NCI-H226 (cell line): ENCODE measurements at regions not wholly inside any gene's neighbourhood (a gene's known extent, or its start where the extent isn't known, plus 50 kb on each side); places are given as distances from the start of the nearest gene placed in this dataset.
"Not testable (repeated sequence)": the region's sequence is repeated elsewhere in the genome, so short reads cannot be mapped to it uniquely, and the experiment has no call there.

Experiments
- DNase-seq: peaks from one replicate; pipeline ENCODE4 v3.0.0-alpha.2; 2015

DNA sequence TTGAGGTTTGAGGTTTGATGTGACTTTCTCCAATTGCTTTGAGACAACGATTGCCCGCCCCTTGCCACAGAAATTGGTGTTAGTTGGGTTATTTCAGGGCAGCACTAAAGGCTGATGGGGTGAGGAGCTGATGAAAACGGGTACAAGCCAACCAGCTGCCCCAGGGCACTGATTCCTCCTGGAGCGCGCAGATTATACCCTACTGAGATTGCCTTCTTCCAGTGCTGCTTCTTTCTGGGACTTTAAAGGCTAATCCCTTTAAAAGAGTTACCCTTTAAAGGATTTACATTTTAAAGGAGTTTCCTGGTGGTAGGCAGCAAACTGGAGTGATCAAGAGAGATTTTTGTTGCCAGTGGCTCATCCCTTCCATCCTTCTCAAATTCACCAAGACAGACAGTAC is 1903.3 kb downstream of the KHDRBS2 start:
- not testable (repeated sequence) for DNase-seq

DNA sequence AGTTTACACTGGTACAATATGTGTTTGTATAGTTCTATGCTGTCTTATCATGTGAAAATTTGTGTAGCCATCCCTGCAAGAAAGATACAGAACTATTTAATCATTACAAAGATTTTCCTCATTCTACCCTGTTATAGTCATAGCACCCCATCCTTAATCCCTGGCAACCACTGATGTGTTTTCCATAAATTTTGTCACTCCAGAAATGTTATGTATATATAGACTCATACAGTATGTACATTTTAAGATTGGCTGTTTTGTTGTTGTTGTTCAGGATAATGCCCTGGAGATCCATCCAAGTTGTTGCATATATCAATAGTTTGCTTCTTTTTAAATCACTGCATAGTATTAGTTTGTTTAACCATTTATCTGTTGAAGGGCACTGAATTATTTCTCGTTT is 1911.9 kb downstream of the KHDRBS2 start:
- DNase-seq, result not testable (repeated sequence)

DNA sequence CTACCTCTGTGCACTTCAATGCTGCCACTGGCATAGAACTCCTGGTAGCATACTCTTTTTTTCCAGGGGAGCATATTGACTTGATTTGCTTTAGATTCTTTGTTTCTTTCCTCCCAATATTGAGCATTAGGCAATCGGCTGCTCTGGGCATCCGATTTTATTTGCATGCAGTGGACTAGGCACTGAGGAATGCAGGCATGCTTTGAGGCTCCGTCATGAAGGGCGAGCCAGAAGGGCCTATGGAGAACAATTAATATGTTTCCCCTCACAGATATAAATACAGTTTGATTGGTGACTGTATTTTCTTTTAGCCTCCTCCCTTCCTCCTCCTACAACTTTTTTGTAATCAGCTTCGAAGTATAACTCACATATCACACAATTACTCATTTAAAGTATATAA is 1918.2 kb downstream of the KHDRBS2 start:
- DNase-seq, result not testable (repeated sequence)

DNA sequence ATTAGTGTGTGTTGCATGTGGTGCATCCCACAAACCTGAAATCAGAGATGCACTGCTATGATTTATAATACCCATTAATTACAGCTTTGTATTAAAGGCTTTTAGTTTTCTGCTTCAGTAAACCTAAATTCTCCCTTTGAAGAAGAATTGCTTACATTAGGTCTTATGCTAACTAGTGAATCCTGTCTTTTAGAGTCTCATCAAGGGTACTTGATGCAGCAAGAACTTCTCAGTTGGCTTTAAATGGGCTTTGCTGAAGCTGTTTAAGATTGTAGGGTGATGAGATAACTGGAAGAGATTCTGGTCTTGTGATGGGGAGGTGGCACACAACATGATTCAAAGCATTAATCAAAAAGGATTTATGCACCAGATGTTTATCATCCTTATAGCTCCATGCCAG is 1920.1 kb downstream of the KHDRBS2 start:
- DNase-seq, result not testable (repeated sequence)

DNA sequence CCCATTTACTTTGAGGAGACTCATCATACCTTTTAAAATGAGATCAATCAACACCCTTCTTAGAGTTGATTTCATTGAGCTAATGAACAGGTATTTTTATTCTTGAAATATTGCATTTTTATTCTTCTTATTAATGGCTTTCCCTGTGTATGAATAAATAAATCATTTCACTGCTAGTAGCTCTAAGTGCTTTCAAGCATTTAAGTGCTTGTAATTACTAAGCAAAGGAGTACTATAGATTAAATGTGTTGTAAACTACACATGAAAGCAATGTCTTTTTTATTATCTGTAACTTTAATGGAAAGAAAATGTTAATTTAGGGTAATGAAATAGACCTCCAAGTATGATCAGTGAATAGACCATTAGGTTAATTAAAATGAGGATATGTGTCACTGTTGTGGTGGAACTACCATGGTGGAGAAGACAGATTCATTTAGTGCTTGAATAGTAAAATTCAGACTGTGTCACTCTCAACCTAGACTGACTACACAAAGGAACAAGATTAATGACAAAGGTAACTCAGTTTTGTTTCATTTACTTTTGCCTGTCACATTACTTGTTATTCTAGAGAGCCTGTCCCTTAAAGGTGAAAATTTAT is 1943.5 kb downstream of the KHDRBS2 start:
- DNase-seq, result not testable (repeated sequence)

DNA sequence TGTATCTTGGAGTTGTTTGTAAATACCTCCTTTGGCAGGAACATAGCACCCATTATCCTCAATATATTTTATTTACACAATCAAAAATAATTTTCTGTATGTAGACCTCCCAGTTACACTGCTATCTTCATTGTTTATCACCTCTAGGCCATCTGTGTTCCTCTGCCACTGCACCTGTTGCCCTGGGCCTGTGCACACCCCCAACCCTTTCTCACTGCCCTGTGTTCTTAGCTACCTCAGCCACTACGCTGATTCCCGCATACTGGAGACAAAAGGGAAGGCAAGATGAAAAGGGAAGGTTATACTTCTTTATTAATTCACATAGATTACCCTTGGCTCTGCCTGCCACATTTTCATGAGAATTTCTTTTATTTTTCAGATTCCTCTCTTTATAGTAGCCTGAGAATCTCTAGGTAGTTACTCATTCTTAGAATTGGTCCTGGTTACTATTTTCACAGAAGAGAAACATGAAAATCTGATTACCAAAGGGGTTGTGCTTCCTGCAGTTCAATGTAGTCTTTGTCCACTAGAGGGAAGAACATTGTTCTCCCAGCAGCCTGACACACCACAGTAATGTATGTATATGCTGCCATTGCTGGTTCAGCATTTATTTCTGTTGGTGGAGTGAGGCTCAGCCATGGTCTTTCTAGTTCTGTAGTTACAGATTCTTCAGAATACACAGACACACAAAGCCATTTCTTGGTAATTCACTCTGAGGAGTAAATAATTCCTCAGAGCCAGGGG is 1947.5 kb downstream of the KHDRBS2 start:
- not testable (repeated sequence) for DNase-seq

DNA sequence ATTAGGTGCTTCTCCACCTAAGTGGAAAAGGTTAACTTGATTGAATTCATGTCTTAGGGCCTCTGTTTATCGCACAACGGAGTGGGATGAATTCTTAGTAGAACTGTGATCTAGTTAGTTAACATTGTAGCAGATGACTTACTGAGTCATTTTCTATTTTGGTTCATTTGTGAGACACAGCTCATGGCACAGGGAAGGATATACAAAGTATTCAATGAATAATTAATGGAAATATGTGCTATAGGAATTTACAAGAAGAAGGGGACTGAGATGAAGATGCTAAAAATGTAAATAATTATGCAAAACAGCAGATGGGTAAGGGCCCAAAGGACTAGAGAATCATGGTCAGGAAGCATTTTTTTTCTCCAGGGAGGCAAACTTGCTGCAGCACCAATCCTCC is 1950.9 kb downstream of the KHDRBS2 start:
- not testable (repeated sequence) for DNase-seq

DNA sequence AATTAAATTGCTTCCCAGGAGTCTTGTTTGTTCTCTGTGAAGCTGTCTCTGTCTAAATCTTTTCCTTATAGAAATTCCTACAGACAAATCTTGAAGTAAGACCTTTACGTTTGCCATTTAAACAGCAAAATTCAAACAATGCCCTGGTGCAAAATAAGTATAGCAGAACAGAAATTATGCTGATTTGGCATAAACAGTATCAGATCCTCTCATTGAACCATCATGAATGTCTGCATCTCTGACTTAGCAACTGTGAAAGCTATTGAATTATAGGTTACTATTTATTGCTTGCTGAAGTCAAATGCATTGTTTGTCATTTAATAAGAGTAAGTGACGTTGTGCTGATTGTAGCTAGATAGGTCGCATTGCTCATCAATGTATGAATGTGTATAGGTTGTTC is 1952.3 kb downstream of the KHDRBS2 start:
- not testable (repeated sequence) for DNase-seq

DNA sequence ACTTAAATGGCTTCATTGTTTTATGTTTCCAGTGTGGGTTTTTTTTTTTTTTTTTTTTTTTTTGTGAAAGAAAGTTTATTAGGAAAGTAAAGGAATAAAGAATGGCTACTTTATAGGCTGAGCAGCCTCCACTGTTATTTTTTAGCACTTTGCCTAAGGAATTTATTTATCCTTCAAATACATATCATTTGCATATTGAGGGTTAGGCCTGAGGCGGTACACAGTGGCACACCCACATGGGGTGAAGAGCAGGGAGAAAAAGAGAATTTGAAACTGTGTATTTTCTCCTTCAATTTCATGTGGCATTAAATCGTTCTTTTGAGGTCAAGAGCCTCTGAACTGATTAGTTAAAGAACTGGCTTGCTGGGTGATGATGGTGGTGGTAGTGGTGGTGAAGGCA is 1977.1 kb downstream of the KHDRBS2 start:
- DNase-seq, result not testable (repeated sequence)
